HG02798 (cell line): ENCODE measurements at regions not wholly inside any gene's neighbourhood (a gene's known extent, or its start where the extent isn't known, plus 50 kb on each side); places are given as distances from the start of the nearest gene placed in this dataset.

Experiments
- ATAC-seq: cut with Tn5 transposase; IDR thresholded peaks from one replicate; pipeline ENCODE4 v1.9.1; 2021; ENCODE audit warnings: mild to moderate bottlenecking; ENCODE audit not compliant: unreplicated experiment, poor library complexity

- no peak for ATAC-seq
These were observed 731.4 kb upstream of the HS6ST1 start for GRCh38 chr2:129050101-129050500.

- no peak for ATAC-seq
These were observed 736.6 kb upstream of the HS6ST1 start for GRCh38 chr2:129055242-129055641.

DNA sequence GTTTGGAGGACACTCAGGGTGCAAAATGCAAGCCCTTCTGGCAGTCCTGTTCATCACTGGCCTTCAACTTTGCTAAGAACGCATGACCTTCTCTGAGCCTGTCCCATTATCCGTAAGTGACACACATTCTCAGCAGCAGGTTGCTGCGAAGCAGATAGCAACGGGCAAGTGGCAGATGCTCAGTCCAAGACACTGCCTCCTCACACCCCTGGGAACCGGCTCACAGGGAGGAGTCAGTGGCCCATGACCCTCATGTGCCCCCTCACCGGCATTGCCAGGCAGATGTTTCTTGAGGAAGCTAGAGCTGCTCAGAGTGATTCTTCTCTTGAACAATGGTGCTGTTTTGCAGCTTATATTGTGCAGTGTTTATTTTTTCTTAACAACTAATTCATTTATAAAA is 737.2 kb upstream of the HS6ST1 start:
- ATAC-seq = no peak

GRCh38 chr2:129056309-129056958 is 737.8 kb upstream of the HS6ST1 start:
- ATAC-seq = no peak

DNA sequence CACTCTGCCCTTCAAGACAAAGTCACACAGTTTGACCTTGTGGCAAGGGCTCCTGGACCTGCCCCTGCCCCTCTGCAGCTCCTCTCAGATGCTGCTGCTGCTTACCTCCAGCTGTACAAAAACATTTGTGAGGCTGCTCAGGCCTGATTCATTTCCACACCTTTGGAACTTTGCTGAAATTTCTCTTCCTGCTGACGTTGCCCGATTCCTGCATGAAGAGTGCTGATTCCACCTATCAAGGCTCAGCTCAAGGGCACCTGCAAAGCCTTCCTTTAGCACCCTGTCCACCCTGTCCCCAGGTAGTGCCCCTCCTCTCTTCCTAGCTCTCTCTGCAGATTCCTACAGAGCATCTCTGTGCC is 738.3 kb upstream of the HS6ST1 start:
- no peak for ATAC-seq

DNA sequence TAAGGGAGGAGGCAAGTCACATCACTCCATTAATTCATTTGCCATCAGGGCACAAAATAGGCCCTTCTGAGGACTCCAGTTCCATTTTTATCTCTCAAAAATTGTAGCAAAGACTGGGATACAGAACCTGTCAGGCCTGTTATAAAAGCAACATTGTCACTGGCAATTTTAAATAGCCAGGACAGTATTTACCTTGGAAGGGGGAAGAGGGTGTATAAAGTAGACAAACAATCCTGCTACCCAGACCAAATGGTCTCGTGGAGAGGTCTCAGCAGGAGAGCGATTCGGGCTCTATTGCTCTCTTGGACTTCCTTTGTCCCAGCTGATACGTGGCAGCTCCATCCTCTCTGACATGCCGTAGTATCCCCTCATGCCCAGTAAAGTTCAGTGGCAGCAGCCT is 740.3 kb upstream of the HS6ST1 start:
- no peak for ATAC-seq

DNA sequence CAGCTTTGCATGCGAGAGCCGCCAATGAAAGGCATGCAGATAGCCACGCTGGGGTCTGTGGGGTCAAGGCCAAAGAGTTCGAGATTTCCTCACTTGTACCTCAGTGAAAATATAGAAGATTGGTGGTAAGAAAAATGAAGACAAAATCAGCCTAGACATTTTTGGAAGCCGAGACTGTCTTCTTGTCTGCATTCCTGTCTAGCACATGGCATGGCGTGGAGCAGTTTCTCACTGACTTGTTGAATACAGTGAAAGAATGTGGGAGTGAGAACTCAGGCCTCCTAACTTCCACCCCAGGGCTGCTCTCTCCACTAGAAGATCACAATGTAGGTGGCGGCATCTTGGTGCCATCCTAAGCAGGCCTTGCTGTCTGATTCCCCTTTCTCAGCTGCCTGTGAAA is 740.8 kb upstream of the HS6ST1 start:
- ATAC-seq = no peak

- peak; percentile 78 for ATAC-seq
These were observed 742.6 kb upstream of the HS6ST1 start for GRCh38 chr2:129061069-129061768.

DNA sequence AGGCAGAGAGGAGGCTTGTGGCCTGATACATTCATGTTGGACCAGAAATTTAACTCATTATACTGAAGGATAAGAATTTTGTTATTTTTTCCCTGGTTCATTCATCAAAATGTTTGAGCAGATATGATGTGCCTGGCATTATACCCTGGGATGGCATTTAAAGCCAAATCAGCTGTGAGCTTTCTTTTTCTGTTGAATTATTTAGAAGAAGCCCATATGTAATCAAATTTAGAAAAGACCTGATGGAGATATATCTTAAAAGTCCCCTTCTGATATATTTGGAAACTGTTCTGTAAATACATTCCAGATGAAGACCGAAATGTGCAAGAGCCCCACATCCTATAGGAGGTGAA is 743.1 kb upstream of the HS6ST1 start:
- ATAC-seq = no peak

- ATAC-seq = no peak
These were observed 743.7 kb upstream of the HS6ST1 start for GRCh38 chr2:129062146-129062912.

GRCh38 chr2:129067070-129067469 is 748.4 kb upstream of the HS6ST1 start:
- no peak for ATAC-seq

GRCh38 chr2:129067953-129068352 is 749.3 kb upstream of the HS6ST1 start:
- ATAC-seq = no peak

GRCh38 chr2:129068543-129068942 is 749.9 kb upstream of the HS6ST1 start:
- no peak for ATAC-seq

GRCh38 chr2:129069875-129070594 is 751.4 kb upstream of the HS6ST1 start:
- no peak for ATAC-seq

GRCh38 chr2:129070663-129071062 is 752.0 kb upstream of the HS6ST1 start:
- ATAC-seq = no peak

DNA sequence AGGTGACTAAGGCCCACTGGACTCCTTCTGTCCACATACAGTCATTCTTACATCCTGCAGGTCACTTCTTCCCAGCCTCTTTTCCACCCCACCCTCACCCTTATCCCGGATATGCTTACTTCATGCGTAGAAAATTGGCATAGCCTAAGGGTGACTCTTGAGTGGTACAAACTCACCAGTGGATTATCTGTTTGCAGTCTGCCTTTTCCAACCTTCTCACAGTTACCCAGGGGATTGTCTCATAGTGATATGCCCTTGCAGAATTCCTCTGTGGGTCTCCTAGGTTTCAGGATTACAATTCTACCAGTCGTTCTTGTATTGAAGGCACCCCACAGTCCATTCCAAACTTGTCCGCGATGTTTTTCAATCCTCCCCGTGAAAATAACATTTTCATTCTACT is 752.9 kb upstream of the HS6ST1 start:
- no peak for ATAC-seq

DNA sequence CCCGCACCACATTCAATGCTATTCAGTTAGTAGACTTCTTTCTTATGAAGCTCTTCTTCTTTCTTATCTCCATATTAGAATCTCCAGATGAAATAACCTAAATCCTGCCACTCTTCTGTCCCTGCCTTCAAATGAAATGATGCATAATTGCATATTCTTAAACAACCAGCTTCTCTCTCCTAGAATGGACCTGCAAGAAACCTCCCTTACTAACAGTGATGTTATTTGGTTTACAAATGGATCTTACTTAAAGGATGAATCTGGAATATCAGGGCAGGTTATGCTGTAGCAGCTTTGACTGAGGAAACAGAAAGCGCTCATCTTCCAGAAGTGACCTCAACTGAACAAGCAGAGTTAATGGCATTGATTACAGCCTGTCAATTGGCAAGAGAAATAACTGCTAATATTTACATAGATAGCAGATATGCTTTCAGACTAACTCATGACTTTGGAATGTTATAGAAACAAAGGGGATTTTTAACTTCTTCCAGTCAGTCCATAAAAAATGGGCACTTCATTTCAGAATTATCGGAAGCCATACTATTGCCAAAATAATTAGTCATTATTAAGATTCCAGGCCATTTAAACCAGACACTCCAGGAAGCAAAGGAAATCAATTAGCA is 755.7 kb upstream of the HS6ST1 start:
- ATAC-seq = no peak

- no peak for ATAC-seq
These were observed 759.9 kb upstream of the HS6ST1 start for GRCh38 chr2:129078548-129078947.

DNA sequence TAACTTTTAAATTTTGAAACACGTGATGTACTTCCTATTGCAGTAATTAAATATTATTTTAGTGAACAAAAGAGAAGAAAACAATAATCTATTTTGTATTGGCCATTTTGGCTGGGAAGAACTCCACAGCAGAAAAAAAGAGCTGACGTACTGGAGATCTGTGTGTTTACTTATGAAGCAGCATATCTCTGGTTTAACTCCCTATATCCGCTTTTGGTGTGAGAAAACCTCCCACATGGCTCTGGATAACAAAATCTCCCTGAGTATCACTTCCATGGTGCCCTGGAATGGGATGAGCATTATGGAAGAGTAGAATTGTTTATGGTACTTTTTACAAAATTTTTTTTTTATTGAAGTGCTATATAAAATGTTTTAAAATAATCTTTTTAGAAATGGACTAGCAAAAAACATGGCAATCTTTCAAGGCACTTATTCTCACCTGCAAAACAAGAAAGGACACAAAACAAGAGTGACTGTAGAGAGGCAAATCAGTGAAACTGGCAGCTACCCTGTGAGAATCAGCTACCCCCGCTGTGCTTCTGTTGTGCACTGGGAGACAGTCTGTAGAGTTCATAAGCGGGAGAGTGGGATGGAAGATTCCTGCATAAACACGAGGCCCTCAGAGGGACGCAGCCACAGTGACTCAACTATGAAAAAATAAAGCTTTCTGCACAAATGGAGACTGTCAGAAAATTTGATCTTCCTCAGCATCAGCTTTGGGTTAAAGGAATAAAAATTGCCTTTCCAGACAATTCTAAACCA is 762.2 kb upstream of the HS6ST1 start:
- no peak for ATAC-seq

DNA sequence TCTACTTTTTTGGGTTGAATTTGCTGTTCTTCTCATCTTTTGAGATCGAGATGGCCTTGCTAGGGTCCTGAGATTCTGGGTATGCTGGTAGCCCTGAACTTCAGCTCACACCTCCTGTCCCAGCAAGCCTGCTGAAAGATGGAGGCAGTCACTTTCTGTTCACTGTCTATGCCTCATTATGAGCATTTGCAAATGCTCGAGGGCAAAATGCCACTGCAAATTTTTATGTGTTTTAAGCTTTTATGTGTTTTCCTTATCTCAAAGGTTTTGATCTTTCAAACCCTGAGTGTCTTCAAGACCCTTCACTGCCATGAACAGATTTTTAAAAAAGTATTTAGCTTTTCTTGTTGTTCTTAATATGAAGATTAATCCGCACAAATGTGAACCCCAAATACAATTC is 766.7 kb upstream of the HS6ST1 start:
- no peak for ATAC-seq
